ENCODE measurements at regions not wholly inside any gene's neighbourhood (a gene's known extent, or its start where the extent isn't known, plus 50 kb on each side); places are given as distances from the start of the nearest gene placed in this dataset.

DNA sequence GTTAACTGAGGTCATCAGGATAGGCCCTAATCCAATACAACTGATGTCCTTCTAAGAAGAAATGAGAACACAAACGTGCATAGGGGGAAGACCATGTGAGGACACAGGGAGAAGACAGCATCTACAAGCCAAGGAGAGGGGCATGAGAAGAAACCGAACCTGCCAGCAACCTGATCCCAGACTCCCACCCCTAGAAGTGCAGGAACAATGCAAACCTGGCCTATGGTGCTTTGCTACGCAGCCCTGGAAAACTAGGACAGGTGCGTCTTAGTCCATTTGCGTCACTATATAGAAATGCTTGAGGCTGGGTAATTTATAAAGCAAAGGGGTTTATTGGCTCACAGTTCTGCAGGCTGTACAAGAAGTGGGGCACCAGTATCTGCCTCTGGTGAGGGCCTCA lies 322.6 kb upstream of the ZNF32 start:
- no peak overlapping the region for H3K27ac ChIP-seq (ENCODE audit: low read depth in 1 of 2, low read length in 2 of 2)
- no peak overlapping the region for H3K4me3 ChIP-seq (ENCODE audit: low read depth in 1 of 3, low read length in 3 of 3)
- H3K9ac ChIP-seq (ENCODE audit: low read depth in 1 of 2, low read length in 2 of 2) = no peak overlapping the region
- no peaks in the 10 kb centered on the region for H3K36me3 ChIP-seq (ENCODE audit: control insufficient read depth in 4 of 4, insufficient read depth in 3 of 4, low read depth in 1 of 4, low read length in 3 of 4)
- no peaks in the 10 kb centered on the region for H3K9me3 ChIP-seq (ENCODE audit: control insufficient read depth in 4 of 4, low read length in 3 of 4)
- DNase-seq (ENCODE audit: low spot score) = no peak
- WGBS = 88% methylated on average over 5 of the region's 5 CpGs
- no peak for TF ChIP-seq SP1 (IDR thresholded peaks at IDR 0.05)
- H3K27me3 ChIP-seq (ENCODE audit: control insufficient read depth in 4 of 4, insufficient read depth in 4 of 4, low read length in 3 of 4) = no peaks in the 10 kb centered on the region
- H3K4me1 ChIP-seq (ENCODE audit: control insufficient read depth in 4 of 4, insufficient read depth in 4 of 4, low read length in 3 of 4) = no peaks in the 10 kb centered on the region

- H3K4me3 ChIP-seq (ENCODE audit: low read depth in 1 of 3, low read length in 3 of 3) = no peak overlapping the region
- no peaks in the 10 kb centered on the region for H3K9me3 ChIP-seq (ENCODE audit: control insufficient read depth in 4 of 4, low read length in 3 of 4)
- H3K27me3 ChIP-seq (ENCODE audit: control insufficient read depth in 4 of 4, insufficient read depth in 4 of 4, low read length in 3 of 4) = no peaks in the 10 kb centered on the region
- H3K4me1 ChIP-seq (ENCODE audit: control insufficient read depth in 4 of 4, insufficient read depth in 4 of 4, low read length in 3 of 4) = no peaks in the 10 kb centered on the region
- H3K9ac ChIP-seq (ENCODE audit: low read depth in 1 of 2, low read length in 2 of 2) = no peak overlapping the region
- 59% methylated on average over 2 of the region's 2 CpGs for WGBS
- DNase-seq (ENCODE audit: low spot score) = no peak
- no peak overlapping the region for H3K27ac ChIP-seq (ENCODE audit: low read depth in 1 of 2, low read length in 2 of 2)
- no peaks in the 10 kb centered on the region for H3K36me3 ChIP-seq (ENCODE audit: control insufficient read depth in 4 of 4, insufficient read depth in 3 of 4, low read depth in 1 of 4, low read length in 3 of 4)
- TF ChIP-seq HNF4A (conservative IDR thresholded peaks at IDR 0.05) = no peak
- TF ChIP-seq TAF1 (conservative IDR thresholded peaks at IDR 0.05) = no peak
- TF ChIP-seq RXRA (IDR thresholded peaks at IDR 0.05) = no peak
- TF ChIP-seq ATF3 (IDR thresholded peaks at IDR 0.05) = no peak
- TF ChIP-seq REST (IDR thresholded peaks at IDR 0.05) = no peak
- TF ChIP-seq MAX (IDR thresholded peaks at IDR 0.05) = no peak
- TF ChIP-seq JUND (IDR thresholded peaks at IDR 0.05) = no peak
- TF ChIP-seq FOXA2 (IDR thresholded peaks at IDR 0.05) = no peak
- TF ChIP-seq GABPA (IDR thresholded peaks at IDR 0.05 in 1 of 2, conservative IDR thresholded peaks at IDR 0.05 in 1 of 2) = no peak
- no peak for TF ChIP-seq YY1 (IDR thresholded peaks at IDR 0.05)
- TF ChIP-seq EGR1 (IDR thresholded peaks at IDR 0.05; ENCODE audit: low read depth in 2 of 2) = no peak
- TF ChIP-seq FOXA1 (IDR thresholded peaks at IDR 0.05) = no peak
- no peak for TF ChIP-seq NR2F2 (IDR thresholded peaks at IDR 0.05)
- TF ChIP-seq RAD21 (IDR thresholded peaks at IDR 0.05) = no peak
These were observed 322.0 kb upstream of the ZNF32 start for GRCh38 chr10:43970717-43971116.

DNA sequence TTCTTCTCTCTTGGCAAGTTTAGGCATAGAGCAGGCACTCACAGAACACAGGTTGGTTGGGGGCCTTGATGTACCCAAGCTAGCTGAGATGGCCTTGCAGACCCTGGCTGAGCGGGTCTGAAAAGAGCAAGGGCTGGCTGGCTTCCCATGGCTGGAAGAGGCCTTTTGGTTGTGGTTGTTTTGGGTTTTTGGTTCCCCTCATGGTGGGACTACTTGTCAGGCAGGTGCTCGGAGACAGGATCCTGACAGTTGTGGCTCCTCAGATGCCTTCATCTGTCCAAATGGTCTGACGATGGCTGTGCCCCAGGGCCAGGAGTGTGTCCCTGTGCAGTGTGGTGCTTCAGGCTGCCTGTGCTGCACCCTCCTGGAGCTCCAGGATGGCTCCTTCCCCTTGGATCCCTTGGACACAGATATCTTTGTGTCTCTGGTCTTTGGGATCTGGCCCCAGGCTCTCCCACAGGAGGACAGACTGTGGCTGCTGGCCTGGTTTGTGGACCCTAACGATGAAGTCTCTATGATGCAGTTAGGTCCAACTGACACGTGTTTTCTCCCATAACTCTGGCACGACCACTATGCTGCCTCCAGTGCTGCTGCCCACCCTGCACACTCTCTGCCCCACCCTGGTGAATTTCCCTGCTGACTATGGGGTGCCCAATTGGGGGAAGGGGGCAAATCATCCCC lies 321.5 kb upstream of the ZNF32 start:
- Histone ChIP-seq H3K36me3 (ENCODE audit: control insufficient read depth in 4 of 4, insufficient read depth in 3 of 4, low read depth in 1 of 4, low read length in 3 of 4) (no peaks in the 10 kb centered on the region), H3K4me1 (ENCODE audit: control insufficient read depth in 4 of 4, insufficient read depth in 4 of 4, low read length in 3 of 4) (no peaks in the 10 kb centered on the region), H3K27me3 (ENCODE audit: control insufficient read depth in 4 of 4, insufficient read depth in 4 of 4, low read length in 3 of 4) (no peaks in the 10 kb centered on the region), H3K4me3 (ENCODE audit: low read depth in 1 of 3, low read length in 3 of 3) (no peak overlapping the region), H3K27ac (ENCODE audit: low read depth in 1 of 2, low read length in 2 of 2) (no peak overlapping the region), H3K9ac (ENCODE audit: low read depth in 1 of 2, low read length in 2 of 2) (no peak overlapping the region), H3K9me3 (ENCODE audit: control insufficient read depth in 4 of 4, low read length in 3 of 4) (no peaks in the 10 kb centered on the region)
- WGBS = 83% methylated on average over 6 of the region's 6 CpGs
- DNase-seq (ENCODE audit: low spot score) = no peak
- no peak for TF ChIP-seq NR2F2 (IDR thresholded peaks at IDR 0.05)
- no peak for TF ChIP-seq ATF3 (IDR thresholded peaks at IDR 0.05)
- TF ChIP-seq, protein P1, sequence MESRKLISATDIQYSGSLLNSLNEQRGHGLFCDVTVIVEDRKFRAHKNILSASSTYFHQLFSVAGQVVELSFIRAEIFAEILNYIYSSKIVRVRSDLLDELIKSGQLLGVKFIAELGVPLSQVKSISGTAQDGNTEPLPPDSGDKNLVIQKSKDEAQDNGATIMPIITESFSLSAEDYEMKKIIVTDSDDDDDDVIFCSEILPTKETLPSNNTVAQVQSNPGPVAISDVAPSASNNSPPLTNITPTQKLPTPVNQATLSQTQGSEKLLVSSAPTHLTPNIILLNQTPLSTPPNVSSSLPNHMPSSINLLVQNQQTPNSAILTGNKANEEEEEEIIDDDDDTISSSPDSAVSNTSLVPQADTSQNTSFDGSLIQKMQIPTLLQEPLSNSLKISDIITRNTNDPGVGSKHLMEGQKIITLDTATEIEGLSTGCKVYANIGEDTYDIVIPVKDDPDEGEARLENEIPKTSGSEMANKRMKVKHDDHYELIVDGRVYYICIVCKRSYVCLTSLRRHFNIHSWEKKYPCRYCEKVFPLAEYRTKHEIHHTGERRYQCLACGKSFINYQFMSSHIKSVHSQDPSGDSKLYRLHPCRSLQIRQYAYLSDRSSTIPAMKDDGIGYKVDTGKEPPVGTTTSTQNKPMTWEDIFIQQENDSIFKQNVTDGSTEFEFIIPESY (IDR thresholded peaks at IDR 0.05) = no peak
- no peak for TF ChIP-seq RXRA (IDR thresholded peaks at IDR 0.05)
- no peak for TF ChIP-seq GABPA (IDR thresholded peaks at IDR 0.05 in 1 of 2, conservative IDR thresholded peaks at IDR 0.05 in 1 of 2)
- no peak for TF ChIP-seq MAX (IDR thresholded peaks at IDR 0.05)
- TF ChIP-seq HNF4G (IDR thresholded peaks at IDR 0.05) = no peak
- TF ChIP-seq, protein P2, sequence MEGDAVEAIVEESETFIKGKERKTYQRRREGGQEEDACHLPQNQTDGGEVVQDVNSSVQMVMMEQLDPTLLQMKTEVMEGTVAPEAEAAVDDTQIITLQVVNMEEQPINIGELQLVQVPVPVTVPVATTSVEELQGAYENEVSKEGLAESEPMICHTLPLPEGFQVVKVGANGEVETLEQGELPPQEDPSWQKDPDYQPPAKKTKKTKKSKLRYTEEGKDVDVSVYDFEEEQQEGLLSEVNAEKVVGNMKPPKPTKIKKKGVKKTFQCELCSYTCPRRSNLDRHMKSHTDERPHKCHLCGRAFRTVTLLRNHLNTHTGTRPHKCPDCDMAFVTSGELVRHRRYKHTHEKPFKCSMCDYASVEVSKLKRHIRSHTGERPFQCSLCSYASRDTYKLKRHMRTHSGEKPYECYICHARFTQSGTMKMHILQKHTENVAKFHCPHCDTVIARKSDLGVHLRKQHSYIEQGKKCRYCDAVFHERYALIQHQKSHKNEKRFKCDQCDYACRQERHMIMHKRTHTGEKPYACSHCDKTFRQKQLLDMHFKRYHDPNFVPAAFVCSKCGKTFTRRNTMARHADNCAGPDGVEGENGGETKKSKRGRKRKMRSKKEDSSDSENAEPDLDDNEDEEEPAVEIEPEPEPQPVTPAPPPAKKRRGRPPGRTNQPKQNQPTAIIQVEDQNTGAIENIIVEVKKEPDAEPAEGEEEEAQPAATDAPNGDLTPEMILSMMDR (IDR thresholded peaks at IDR 0.05; ENCODE audit: low read depth, low read length, missing input control) = no peak
- TF ChIP-seq EGR1 (IDR thresholded peaks at IDR 0.05; ENCODE audit: low read depth in 2 of 2) = no peak
- TF ChIP-seq RAD21 (IDR thresholded peaks at IDR 0.05) = no peak

Measured in liver (tissue), 8 donors.